ENCODE measurements at regions not wholly inside any gene's neighbourhood (a gene's known extent, or its start where the extent isn't known, plus 50 kb on each side); places are given as distances from the start of the nearest gene placed in this dataset.

GRCh38 chr2:14355102-14355501 is 277.4 kb upstream of the LRATD1 start:
- H3K36me3 ChIP-seq (ENCODE audit: insufficient read depth, low read length) = no peaks in the 10 kb centered on the region
- DNase-seq (ENCODE audit: insufficient read length, low spot score, missing footprints) = no peak
- no peaks in the 10 kb centered on the region for H3K27me3 ChIP-seq (ENCODE audit: insufficient read depth, low read length)
- no peaks in the 10 kb centered on the region for H3K79me2 ChIP-seq (ENCODE audit: insufficient read depth, low read length)
- H3K4me3 ChIP-seq (ENCODE audit: insufficient read depth, low read length) = no peak overlapping the region
- no peak for TF ChIP-seq CTCF (IDR thresholded peaks at IDR 0.05; ENCODE audit: extremely low read depth, low read depth, low read length)
- H2AFZ ChIP-seq (ENCODE audit: low read length) = no peak overlapping the region
- H3K27ac ChIP-seq (ENCODE audit: low read depth, low read length) = no peak overlapping the region
- no peaks in the 10 kb centered on the region for H3K4me1 ChIP-seq (ENCODE audit: insufficient read depth, low read length)
- H4K20me1 ChIP-seq (ENCODE audit: insufficient read depth, low read length) = no peaks in the 10 kb centered on the region
- peaks cover 2% of the 10 kb centered on the region for H3K9me3 ChIP-seq (ENCODE audit: low read depth, low read length)
- no peak overlapping the region for H3K4me2 ChIP-seq (ENCODE audit: insufficient read depth, low read length)

GRCh38 chr2:14358339-14358738 is 274.2 kb upstream of the LRATD1 start:
- no peak overlapping the region for H3K4me3 ChIP-seq (ENCODE audit: insufficient read depth, low read length)
- H3K27ac ChIP-seq (ENCODE audit: low read depth, low read length) = no peak overlapping the region
- H3K4me1 ChIP-seq (ENCODE audit: insufficient read depth, low read length) = no peaks in the 10 kb centered on the region
- H3K79me2 ChIP-seq (ENCODE audit: insufficient read depth, low read length) = no peaks in the 10 kb centered on the region
- H2AFZ ChIP-seq (ENCODE audit: low read length) = no peak overlapping the region
- no peak for TF ChIP-seq CTCF (IDR thresholded peaks at IDR 0.05; ENCODE audit: extremely low read depth, low read depth, low read length)
- DNase-seq (ENCODE audit: insufficient read length, low spot score, missing footprints) = no peak
- no peaks in the 10 kb centered on the region for H3K9me3 ChIP-seq (ENCODE audit: low read depth, low read length)
- no peaks in the 10 kb centered on the region for H4K20me1 ChIP-seq (ENCODE audit: insufficient read depth, low read length)
- no peaks in the 10 kb centered on the region for H3K27me3 ChIP-seq (ENCODE audit: insufficient read depth, low read length)
- H3K4me2 ChIP-seq (ENCODE audit: insufficient read depth, low read length) = no peak overlapping the region
- H3K36me3 ChIP-seq (ENCODE audit: insufficient read depth, low read length) = no peaks in the 10 kb centered on the region

GRCh38 chr2:14358774-14359173 is 273.7 kb upstream of the LRATD1 start:
- TF ChIP-seq CTCF (IDR thresholded peaks at IDR 0.05; ENCODE audit: extremely low read depth, low read depth, low read length) = no peak
- no peak overlapping the region for H3K4me3 ChIP-seq (ENCODE audit: insufficient read depth, low read length)
- H3K4me2 ChIP-seq (ENCODE audit: insufficient read depth, low read length) = no peak overlapping the region
- H2AFZ ChIP-seq (ENCODE audit: low read length) = no peak overlapping the region
- no peaks in the 10 kb centered on the region for H3K9me3 ChIP-seq (ENCODE audit: low read depth, low read length)
- no peaks in the 10 kb centered on the region for H3K36me3 ChIP-seq (ENCODE audit: insufficient read depth, low read length)
- DNase-seq (ENCODE audit: insufficient read length, low spot score, missing footprints) = no peak
- H3K27me3 ChIP-seq (ENCODE audit: insufficient read depth, low read length) = no peaks in the 10 kb centered on the region
- no peaks in the 10 kb centered on the region for H3K4me1 ChIP-seq (ENCODE audit: insufficient read depth, low read length)
- no peak overlapping the region for H3K27ac ChIP-seq (ENCODE audit: low read depth, low read length)
- no peaks in the 10 kb centered on the region for H3K79me2 ChIP-seq (ENCODE audit: insufficient read depth, low read length)
- no peaks in the 10 kb centered on the region for H4K20me1 ChIP-seq (ENCODE audit: insufficient read depth, low read length)

- Histone ChIP-seq H3K4me1 (ENCODE audit: insufficient read depth, low read length) (no peaks in the 10 kb centered on the region), H4K20me1 (ENCODE audit: insufficient read depth, low read length) (no peaks in the 10 kb centered on the region), H3K27me3 (ENCODE audit: insufficient read depth, low read length) (no peaks in the 10 kb centered on the region), H3K36me3 (ENCODE audit: insufficient read depth, low read length) (no peaks in the 10 kb centered on the region), H3K9me3 (ENCODE audit: low read depth, low read length) (no peaks in the 10 kb centered on the region), H3K4me3 (ENCODE audit: insufficient read depth, low read length) (no peak overlapping the region), H3K4me2 (ENCODE audit: insufficient read depth, low read length) (no peak overlapping the region), H2AFZ (ENCODE audit: low read length) (no peak overlapping the region), H3K79me2 (ENCODE audit: insufficient read depth, low read length) (no peaks in the 10 kb centered on the region), H3K27ac (ENCODE audit: low read depth, low read length) (no peak overlapping the region)
- no peak for DNase-seq (ENCODE audit: insufficient read length, low spot score, missing footprints)
- no peak for TF ChIP-seq CTCF (IDR thresholded peaks at IDR 0.05; ENCODE audit: extremely low read depth, low read depth, low read length)
These were observed 269.4 kb upstream of the LRATD1 start for GRCh38 chr2:14363137-14363536.
